OCI-LY3 (cell line): ENCODE measurements at regions not wholly inside any gene's neighbourhood (a gene's known extent, or its start where the extent isn't known, plus 50 kb on each side); places are given as distances from the start of the nearest gene placed in this dataset.

Source experiments
- H2AFZ ChIP-seq: fragments of 200-600, 300-600 bp; shearing (Covaris generic); 2 replicates; pipeline ENCODE4 v1.6.0; 2014; ENCODE audit warnings: antibody characterized with exemption, low read depth, low read length
- H3K27ac ChIP-seq: fragments of 200-600, 300-600 bp; sonication (generic); 2 replicates; pipeline ENCODE4 v1.5.1; 2014; ENCODE audit warnings: mild to moderate bottlenecking, low read length, moderate library complexity, mixed read lengths
- H3K27me3 ChIP-seq: fragments of 200-600, 300-600 bp; sonication (generic); 2 replicates; pipeline ENCODE4 v1.6.1; 2014; ENCODE audit warnings: low read depth, low read length, mixed read lengths
- H3K36me3 ChIP-seq: fragments of 200-600, 300-600 bp; sonication (generic); replicated peaks from 2 replicates; pipeline ENCODE3; 2014; ENCODE audit warnings: low read depth, low read length, mixed read lengths
- H3K4me1 ChIP-seq: fragments of 300-600, 200-600 bp; sonication (generic); 2 replicates; pipeline ENCODE4 v1.6.1; 2014; ENCODE audit warnings: low read length, mixed read lengths
- H3K4me2 ChIP-seq: fragments of 200-600, 300-600 bp; sonication (generic); 2 replicates; pipeline ENCODE4 v1.6.1; 2014; ENCODE audit warnings: low read length, mixed read lengths
- H3K4me3 ChIP-seq: fragments of 300-600, 200-600 bp; sonication (generic); 2 replicates; pipeline ENCODE4 v1.5.1; 2014; ENCODE audit warnings: antibody characterized with exemption, mild to moderate bottlenecking, low read length, moderate library complexity
- H3K79me2 ChIP-seq: fragments of 300-600, 200-600 bp; shearing (Covaris generic); 2 replicates; pipeline ENCODE4 v1.6.1; 2014; ENCODE audit warnings: mild to moderate bottlenecking, low read length, mixed read lengths
- H3K9ac ChIP-seq: fragments of 300-600, 200-600 bp; shearing (Covaris generic); 2 replicates; pipeline ENCODE4 v1.6.0; 2014; ENCODE audit warnings: mild to moderate bottlenecking, low read length, moderate library complexity
- H3K9me3 ChIP-seq: fragments of 200-600, 300-600 bp; shearing (Covaris generic); 2 replicates; pipeline ENCODE4 v1.6.1; 2014; ENCODE audit warnings: low read length, mixed read lengths; ENCODE audit not compliant: insufficient read depth
- H4K20me1 ChIP-seq: fragments of 200-600, 300-600 bp; sonication (generic); 2 replicates; pipeline ENCODE4 v1.6.1; 2016; ENCODE audit warnings: low read length, mixed read lengths; ENCODE audit not compliant: insufficient read depth
- EZH2phosphoT487 ChIP-seq: fragments of 200-600 bp; shearing (Covaris generic); IDR thresholded peaks from 2 replicates; pipeline ENCODE4 v1.6.1; 2018; ENCODE audit warnings: antibody characterized with exemption, mixed run types, low read depth
- TF ChIP-seq, protein P1 (sequence below): fragments of 200-600, 300-600 bp; sonication (generic); IDR thresholded peaks from 2 replicates; pipeline ENCODE4 v1.5.1; 2014; ENCODE audit warnings: antibody characterized with exemption, low read length, low read depth

DNA sequence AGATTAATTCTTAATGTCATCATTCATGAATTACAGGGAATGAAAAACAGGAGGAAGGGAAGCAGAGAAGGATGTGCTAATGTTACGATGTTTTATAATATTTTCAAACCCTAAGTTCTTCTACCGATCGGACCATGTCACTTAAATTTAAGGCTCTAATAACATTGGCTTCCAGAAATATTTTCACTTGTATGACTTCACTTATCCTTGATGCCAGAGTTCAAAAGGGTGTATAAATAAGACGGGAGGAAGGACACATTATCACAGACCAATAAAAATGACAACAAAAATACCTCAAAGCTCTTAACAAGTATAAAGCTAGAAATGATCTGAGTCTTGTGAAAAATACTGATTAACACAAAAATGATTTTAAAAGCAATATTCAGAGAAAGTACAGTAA is 370.4 kb upstream of the CITED2 start:
- TF ChIP-seq EZH2phosphoT487: no peak
- TF ChIP-seq, protein P1, sequence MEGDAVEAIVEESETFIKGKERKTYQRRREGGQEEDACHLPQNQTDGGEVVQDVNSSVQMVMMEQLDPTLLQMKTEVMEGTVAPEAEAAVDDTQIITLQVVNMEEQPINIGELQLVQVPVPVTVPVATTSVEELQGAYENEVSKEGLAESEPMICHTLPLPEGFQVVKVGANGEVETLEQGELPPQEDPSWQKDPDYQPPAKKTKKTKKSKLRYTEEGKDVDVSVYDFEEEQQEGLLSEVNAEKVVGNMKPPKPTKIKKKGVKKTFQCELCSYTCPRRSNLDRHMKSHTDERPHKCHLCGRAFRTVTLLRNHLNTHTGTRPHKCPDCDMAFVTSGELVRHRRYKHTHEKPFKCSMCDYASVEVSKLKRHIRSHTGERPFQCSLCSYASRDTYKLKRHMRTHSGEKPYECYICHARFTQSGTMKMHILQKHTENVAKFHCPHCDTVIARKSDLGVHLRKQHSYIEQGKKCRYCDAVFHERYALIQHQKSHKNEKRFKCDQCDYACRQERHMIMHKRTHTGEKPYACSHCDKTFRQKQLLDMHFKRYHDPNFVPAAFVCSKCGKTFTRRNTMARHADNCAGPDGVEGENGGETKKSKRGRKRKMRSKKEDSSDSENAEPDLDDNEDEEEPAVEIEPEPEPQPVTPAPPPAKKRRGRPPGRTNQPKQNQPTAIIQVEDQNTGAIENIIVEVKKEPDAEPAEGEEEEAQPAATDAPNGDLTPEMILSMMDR: no peak
- no peak overlapping the region for H2AFZ ChIP-seq

DNA sequence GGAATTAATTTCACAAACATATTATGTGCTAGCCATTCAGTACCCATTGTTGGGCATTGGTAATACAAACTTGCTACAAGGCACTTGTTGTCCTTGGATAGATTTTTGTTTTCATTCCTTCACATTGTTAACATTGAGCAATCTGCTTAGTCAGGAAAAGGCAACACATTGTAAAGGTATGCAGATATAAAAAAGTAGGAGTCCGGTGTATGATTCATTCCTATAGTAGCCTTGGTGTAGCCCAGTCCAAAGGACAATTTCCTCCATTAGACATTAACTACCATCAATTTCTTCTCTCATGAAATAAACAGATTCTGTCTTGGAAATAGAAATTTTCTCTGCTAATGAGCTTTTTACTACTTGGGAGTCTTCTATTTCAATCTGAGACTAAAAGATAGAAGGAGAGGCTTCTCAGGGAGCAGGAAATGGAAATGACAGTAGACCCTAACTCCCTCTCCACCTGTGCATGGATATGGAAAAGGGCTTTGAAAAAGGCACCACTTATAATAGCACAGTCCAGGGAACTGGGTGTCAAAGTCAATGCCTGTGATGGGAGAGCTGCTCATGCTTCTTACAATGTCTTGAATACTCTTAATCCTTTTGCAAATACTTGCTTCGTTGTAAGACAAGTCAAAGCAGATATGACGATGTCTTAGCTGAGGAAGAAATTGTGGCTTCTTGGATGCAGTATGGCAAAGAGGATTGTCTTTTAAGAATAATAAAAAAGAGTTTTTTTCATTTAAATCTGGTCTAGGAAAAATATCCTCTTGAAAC is 369.4 kb upstream of the CITED2 start:
- H3K9ac ChIP-seq: no peak overlapping the region
- no peak overlapping the region for H3K4me2 ChIP-seq
- no peak overlapping the region for H3K4me3 ChIP-seq
- no peaks in the 10 kb centered on the region for H3K4me1 ChIP-seq
- TF ChIP-seq EZH2phosphoT487: no peak
- TF ChIP-seq, protein P1: no peak
- no peaks in the 10 kb centered on the region for H4K20me1 ChIP-seq
- no peak overlapping the region for H2AFZ ChIP-seq
- no peaks in the 10 kb centered on the region for H3K27me3 ChIP-seq
- H3K9me3 ChIP-seq: no peaks in the 10 kb centered on the region
- H3K27ac ChIP-seq: no peak overlapping the region
- no peaks in the 10 kb centered on the region for H3K36me3 ChIP-seq
- no peaks in the 10 kb centered on the region for H3K79me2 ChIP-seq

More for the DNA sequence above, 370.4 kb upstream of the CITED2 start:
- Histone ChIP-seq H3K9me3 (no peaks in the 10 kb centered on the region), H3K4me2 (no peak overlapping the region), H4K20me1 (no peaks in the 10 kb centered on the region), H3K4me3 (no peak overlapping the region), H3K79me2 (no peaks in the 10 kb centered on the region), H3K9ac (no peak overlapping the region), H3K27me3 (no peaks in the 10 kb centered on the region), H3K27ac (no peak overlapping the region), H3K36me3 (no peaks in the 10 kb centered on the region), H3K4me1 (no peaks in the 10 kb centered on the region)

DNA sequence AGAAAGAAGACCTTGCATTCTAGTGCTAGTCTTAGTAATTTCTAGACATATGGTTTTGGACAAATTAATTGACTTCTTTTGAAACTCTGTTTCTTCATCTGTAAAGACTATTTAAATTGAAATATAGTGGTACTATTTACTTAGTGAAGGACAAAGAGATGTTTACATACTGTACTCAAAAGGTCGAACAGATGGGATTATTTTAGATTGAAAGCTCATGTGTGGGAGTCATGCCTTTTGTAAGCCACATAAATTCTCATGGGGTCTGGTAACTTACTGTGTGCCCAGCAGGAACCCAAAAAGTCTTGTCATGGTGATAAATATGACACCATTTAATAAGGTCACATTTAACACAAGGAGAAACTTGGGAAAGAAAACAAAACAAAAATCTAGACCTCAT is 368.2 kb upstream of the CITED2 start:
- no peaks in the 10 kb centered on the region for H3K27me3 ChIP-seq
- no peak overlapping the region for H3K27ac ChIP-seq
- H3K79me2 ChIP-seq: no peaks in the 10 kb centered on the region
- H4K20me1 ChIP-seq: no peaks in the 10 kb centered on the region
- no peaks in the 10 kb centered on the region for H3K36me3 ChIP-seq
- no peak for TF ChIP-seq EZH2phosphoT487
- TF ChIP-seq, protein P1: no peak
- no peak overlapping the region for H2AFZ ChIP-seq
- H3K4me2 ChIP-seq: no peak overlapping the region
- no peak overlapping the region for H3K9ac ChIP-seq
- H3K4me3 ChIP-seq: no peak overlapping the region
- H3K9me3 ChIP-seq: no peaks in the 10 kb centered on the region
- H3K4me1 ChIP-seq: no peaks in the 10 kb centered on the region

DNA sequence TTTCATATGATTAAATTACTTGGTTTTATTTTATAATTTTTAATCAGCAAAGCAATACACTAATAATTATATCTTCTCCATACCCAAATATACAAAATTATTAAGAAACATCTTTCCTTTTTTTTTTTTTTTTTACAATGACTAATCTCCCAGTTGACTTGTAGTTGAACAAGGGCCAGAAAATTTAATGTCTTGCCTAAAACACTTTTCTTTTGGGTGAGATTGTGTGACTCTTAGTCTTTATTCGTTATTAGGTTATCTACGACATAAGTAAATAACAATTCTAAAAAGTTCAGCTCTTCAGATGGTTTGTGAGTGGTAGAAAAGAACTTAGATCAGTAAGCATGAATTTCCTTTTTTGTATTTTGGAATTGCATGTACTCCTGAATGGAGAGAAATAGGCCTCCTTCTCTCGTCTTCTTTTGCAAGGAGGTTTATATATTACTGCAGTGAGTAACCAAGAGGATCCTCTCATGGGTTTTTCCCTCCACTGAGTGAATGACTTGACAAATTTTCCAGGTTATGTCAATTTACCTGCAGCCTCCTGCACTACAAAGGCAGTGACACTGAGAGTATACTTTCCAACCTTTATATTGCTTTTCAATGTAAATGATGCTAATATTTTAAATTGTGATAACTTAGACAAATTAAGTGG is 364.5 kb upstream of the CITED2 start:
- Histone ChIP-seq H3K79me2 (no peaks in the 10 kb centered on the region), H3K9me3 (no peaks in the 10 kb centered on the region), H3K4me2 (no peak overlapping the region), H3K9ac (no peak overlapping the region), H3K36me3 (no peaks in the 10 kb centered on the region), H2AFZ (no peak overlapping the region), H3K27me3 (no peaks in the 10 kb centered on the region), H3K4me3 (no peak overlapping the region), H4K20me1 (no peaks in the 10 kb centered on the region), H3K4me1 (peaks cover 13% of the 10 kb centered on the region), H3K27ac (no peak overlapping the region)
- TF ChIP-seq EZH2phosphoT487: no peak
- TF ChIP-seq, protein P1: no peak
